KMS-11 (cell line): ENCODE measurements at regions not wholly inside any gene's neighbourhood (a gene's known extent, or its start where the extent isn't known, plus 50 kb on each side); places are given as distances from the start of the nearest gene placed in this dataset.

Source experiments
- H2AFZ ChIP-seq: fragments of 200-600 bp; sonication (generic); 2 replicates; pipeline ENCODE4 v1.6.1; 2016; ENCODE audit warnings: antibody characterized with exemption, mixed run types, low read depth
- H3K27ac ChIP-seq: fragments of 200-600 bp; sonication (generic); 2 replicates; pipeline ENCODE4 v1.6.1; 2016; ENCODE audit warnings: mild to moderate bottlenecking, mixed run types
- H3K27me3 ChIP-seq: fragments of 200-600 bp; sonication (generic); 2 replicates; pipeline ENCODE4 v1.6.1; 2017; ENCODE audit warnings: mild to moderate bottlenecking, low read depth, mixed run types, moderate library complexity; ENCODE audit not compliant: insufficient read depth
- H3K36me3 ChIP-seq: fragments of 200-600 bp; sonication (generic); 2 replicates; pipeline ENCODE4 v1.6.1; 2017; ENCODE audit warnings: mild to moderate bottlenecking, mixed run types; ENCODE audit not compliant: insufficient read depth
- H3K4me1 ChIP-seq: fragments of 200-600 bp; sonication (generic); 2 replicates; pipeline ENCODE4 v1.6.1; 2016; ENCODE audit warnings: mild to moderate bottlenecking, low read depth, mixed run types; ENCODE audit not compliant: poor library complexity, severe bottlenecking
- H3K4me2 ChIP-seq: fragments of 200-600 bp; sonication (generic); 2 replicates; pipeline ENCODE4 v1.7.0; 2016; ENCODE audit warnings: mild to moderate bottlenecking, mixed run types
- H3K4me3 ChIP-seq: fragments of 200-600 bp; sonication (generic); IDR thresholded peaks from 2 replicates; pipeline ENCODE4 v1.6.1; 2017; ENCODE audit warnings: low read depth, low read length, mixed read lengths; ENCODE audit not compliant: insufficient read depth
- H3K79me2 ChIP-seq: fragments of 200-600 bp; sonication (generic); 2 replicates; pipeline ENCODE4 v1.6.1; 2016; ENCODE audit warnings: low read depth, mixed run types; ENCODE audit not compliant: insufficient read depth
- H3K9ac ChIP-seq: fragments of 200-600 bp; sonication (generic); 2 replicates; pipeline ENCODE4 v1.6.1; 2016; ENCODE audit warnings: mild to moderate bottlenecking, mixed run types
- H4K20me1 ChIP-seq: fragments of 200-600 bp; sonication (generic); 2 replicates; pipeline ENCODE4 v1.6.1; 2016; ENCODE audit warnings: mild to moderate bottlenecking, mixed run types; ENCODE audit not compliant: insufficient read depth
- TF ChIP-seq, protein P1 (sequence below): fragments of 200-600 bp; sonication (generic); conservative IDR thresholded peaks from 2 replicates; pipeline ENCODE4 v1.6.1; 2017; ENCODE audit warnings: low read depth, mild to moderate bottlenecking, antibody characterized with exemption, low read length, moderate library complexity, mixed read lengths

DNA sequence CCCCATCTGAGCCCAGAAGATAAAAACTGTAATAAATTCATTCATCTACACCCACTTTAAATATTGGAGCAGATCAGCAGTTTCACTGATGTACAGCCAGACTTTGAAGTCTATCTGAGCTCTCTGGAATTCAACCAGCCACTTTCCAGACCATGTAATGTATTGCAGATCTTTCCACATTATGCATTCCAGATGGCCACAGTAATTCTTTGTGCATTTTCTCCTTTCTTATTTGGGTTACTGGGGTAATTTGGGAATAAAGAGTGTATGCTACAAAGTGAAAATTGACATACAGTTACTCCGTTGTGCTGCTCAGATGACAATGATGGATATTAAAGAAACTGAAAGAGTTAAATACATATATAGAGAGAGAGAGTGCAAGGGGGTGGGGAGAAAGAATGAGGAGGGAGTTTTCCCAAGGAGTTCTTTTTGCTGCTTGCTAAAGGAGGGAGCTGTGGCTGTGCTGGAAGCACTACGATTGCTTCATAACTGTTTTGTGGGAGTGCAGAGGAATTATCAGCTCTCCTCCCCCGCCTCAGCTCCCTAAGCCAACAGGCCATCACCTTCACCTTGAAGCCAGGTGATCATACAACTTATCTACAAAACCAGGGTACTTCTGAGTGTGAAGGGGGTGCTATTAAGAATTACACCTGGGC, 152.8 kb downstream of the GAS1 start:
- Histone ChIP-seq H2AFZ (no peak overlapping the region), H3K4me3 (no peak overlapping the region), H3K4me2 (no peak overlapping the region), H3K27me3 (no peaks in the 10 kb centered on the region), H3K79me2 (no peaks in the 10 kb centered on the region), H4K20me1 (no peaks in the 10 kb centered on the region), H3K4me1 (no peaks in the 10 kb centered on the region), H3K36me3 (no peaks in the 10 kb centered on the region), H3K9ac (no peak overlapping the region), H3K27ac (no peak overlapping the region)
- TF ChIP-seq, protein P1, sequence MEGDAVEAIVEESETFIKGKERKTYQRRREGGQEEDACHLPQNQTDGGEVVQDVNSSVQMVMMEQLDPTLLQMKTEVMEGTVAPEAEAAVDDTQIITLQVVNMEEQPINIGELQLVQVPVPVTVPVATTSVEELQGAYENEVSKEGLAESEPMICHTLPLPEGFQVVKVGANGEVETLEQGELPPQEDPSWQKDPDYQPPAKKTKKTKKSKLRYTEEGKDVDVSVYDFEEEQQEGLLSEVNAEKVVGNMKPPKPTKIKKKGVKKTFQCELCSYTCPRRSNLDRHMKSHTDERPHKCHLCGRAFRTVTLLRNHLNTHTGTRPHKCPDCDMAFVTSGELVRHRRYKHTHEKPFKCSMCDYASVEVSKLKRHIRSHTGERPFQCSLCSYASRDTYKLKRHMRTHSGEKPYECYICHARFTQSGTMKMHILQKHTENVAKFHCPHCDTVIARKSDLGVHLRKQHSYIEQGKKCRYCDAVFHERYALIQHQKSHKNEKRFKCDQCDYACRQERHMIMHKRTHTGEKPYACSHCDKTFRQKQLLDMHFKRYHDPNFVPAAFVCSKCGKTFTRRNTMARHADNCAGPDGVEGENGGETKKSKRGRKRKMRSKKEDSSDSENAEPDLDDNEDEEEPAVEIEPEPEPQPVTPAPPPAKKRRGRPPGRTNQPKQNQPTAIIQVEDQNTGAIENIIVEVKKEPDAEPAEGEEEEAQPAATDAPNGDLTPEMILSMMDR: no peak

DNA sequence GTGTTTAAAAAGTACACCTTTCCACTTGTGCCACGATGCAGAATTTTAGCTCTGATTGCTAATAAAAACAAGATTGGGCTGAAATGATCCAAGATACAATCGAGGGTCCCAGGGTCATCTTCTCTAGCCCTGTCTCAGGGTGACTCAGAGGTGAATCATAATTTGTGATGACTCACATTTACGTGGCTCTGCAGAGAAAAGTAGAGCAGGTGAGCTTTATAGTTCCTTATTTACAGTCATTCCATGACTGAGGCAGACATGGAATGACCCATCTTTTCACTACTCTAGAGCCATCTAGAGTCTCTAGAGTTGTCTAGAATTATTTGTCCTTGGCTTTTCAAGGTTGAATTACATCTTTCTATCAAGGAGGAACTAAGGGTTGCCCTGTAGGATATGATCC, 155.2 kb downstream of the GAS1 start:
- Histone ChIP-seq H3K79me2 (no peaks in the 10 kb centered on the region), H3K4me2 (no peak overlapping the region), H3K9ac (no peak overlapping the region), H3K27ac (no peak overlapping the region), H3K36me3 (no peaks in the 10 kb centered on the region), H4K20me1 (no peaks in the 10 kb centered on the region), H3K4me3 (no peak overlapping the region), H3K27me3 (no peaks in the 10 kb centered on the region), H3K4me1 (no peaks in the 10 kb centered on the region), H2AFZ (no peak overlapping the region)
- TF ChIP-seq, protein P1: no peak

DNA sequence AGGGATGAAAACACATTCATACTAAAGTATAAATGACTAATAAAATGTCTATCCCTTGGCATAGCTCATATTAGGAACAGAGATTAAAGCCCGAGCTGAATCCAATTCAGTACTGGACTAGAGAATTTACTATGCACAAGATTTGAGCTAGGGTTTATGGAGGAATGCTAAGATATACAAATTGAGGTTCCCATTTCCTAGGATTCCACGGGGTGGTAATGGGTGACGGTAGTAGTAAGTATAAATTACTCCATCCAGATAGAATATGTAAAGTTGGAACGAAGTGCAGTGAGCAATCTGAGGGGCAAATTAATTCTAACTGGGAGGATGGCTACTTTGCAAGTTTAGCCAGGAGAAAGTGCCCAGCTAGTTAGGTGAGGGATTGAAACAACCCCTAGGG, 156.5 kb downstream of the GAS1 start:
- H3K4me2 ChIP-seq: no peak overlapping the region

DNA sequence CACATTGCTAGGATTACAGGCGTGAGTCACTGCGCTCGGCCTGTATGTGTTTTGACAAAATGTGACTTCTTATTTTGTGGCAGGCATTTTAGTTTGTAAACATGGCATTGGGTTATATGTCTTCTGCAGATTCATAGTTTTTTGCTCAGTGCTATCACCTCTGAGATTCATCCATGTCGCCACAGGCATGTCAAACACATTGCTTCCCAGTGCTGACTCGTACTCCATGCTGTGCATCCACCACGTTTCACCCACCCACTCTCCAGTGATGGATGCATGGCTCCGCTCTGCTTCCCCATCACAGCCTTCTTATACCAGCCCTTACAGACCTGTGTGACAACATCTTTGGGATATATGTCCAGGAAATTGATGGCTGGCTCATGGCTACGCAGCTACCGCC, 158.8 kb downstream of the GAS1 start:
- no peaks in the 10 kb centered on the region for H3K4me1 ChIP-seq
- TF ChIP-seq, protein P1: no peak
- H2AFZ ChIP-seq: no peak overlapping the region
- H3K4me2 ChIP-seq: no peak overlapping the region
- no peaks in the 10 kb centered on the region for H3K27me3 ChIP-seq
- H3K79me2 ChIP-seq: no peaks in the 10 kb centered on the region
- H3K4me3 ChIP-seq: no peak overlapping the region
- H3K36me3 ChIP-seq: no peaks in the 10 kb centered on the region
- H4K20me1 ChIP-seq: no peaks in the 10 kb centered on the region
- H3K27ac ChIP-seq: no peak overlapping the region
- no peak overlapping the region for H3K9ac ChIP-seq

More for the DNA sequence above, 156.5 kb downstream of the GAS1 start:
- no peak overlapping the region for H3K27ac ChIP-seq
- no peaks in the 10 kb centered on the region for H3K4me1 ChIP-seq
- H3K9ac ChIP-seq: no peak overlapping the region
- no peaks in the 10 kb centered on the region for H3K79me2 ChIP-seq
- no peak overlapping the region for H3K4me3 ChIP-seq
- TF ChIP-seq, protein P1: no peak
- H3K36me3 ChIP-seq: no peaks in the 10 kb centered on the region
- no peaks in the 10 kb centered on the region for H3K27me3 ChIP-seq
- no peak overlapping the region for H2AFZ ChIP-seq
- no peaks in the 10 kb centered on the region for H4K20me1 ChIP-seq
